ENCODE measurements at regions not wholly inside any gene's neighbourhood (a gene's known extent, or its start where the extent isn't known, plus 50 kb on each side); places are given as distances from the start of the nearest gene placed in this dataset.
A peak's percentile ranks its signal among the peaks of the same experiment; 100 is the strongest.

GRCh38 chr4:14478504-14478903 is 523.8 kb upstream of the CPEB2 start:
- DNase-seq (ENCODE audit: extremely low read depth in 1 of 11, low read depth in 9 of 11, low spot score in 4 of 11), result no peak

- no peak for DNase-seq (ENCODE audit: extremely low read depth in 1 of 11, low read depth in 9 of 11, low spot score in 4 of 11)
These were observed 505.9 kb upstream of the CPEB2 start for GRCh38 chr4:14496408-14496807.

GRCh38 chr4:14496969-14497368 is 505.3 kb upstream of the CPEB2 start:
- no peak for DNase-seq (ENCODE audit: extremely low read depth in 1 of 11, low read depth in 9 of 11, low spot score in 4 of 11)

- no peak for DNase-seq (ENCODE audit: extremely low read depth in 1 of 11, low read depth in 9 of 11, low spot score in 4 of 11)
These were observed 498.1 kb upstream of the CPEB2 start for GRCh38 chr4:14504162-14504561.

GRCh38 chr4:14513471-14513870 is 488.8 kb upstream of the CPEB2 start:
- no peak for DNase-seq (ENCODE audit: extremely low read depth in 1 of 11, low read depth in 9 of 11, low spot score in 4 of 11)

GRCh38 chr4:14515556-14515955 is 486.7 kb upstream of the CPEB2 start:
- DNase-seq (ENCODE audit: extremely low read depth in 1 of 11, low read depth in 9 of 11, low spot score in 4 of 11), result no peak

GRCh38 chr4:14518136-14518535 is 484.1 kb upstream of the CPEB2 start:
- no peak for DNase-seq (ENCODE audit: extremely low read depth in 1 of 11, low read depth in 9 of 11, low spot score in 4 of 11)

- DNase-seq (ENCODE audit: extremely low read depth in 1 of 11, low read depth in 9 of 11, low spot score in 4 of 11), result no peak
These were observed 482.1 kb upstream of the CPEB2 start for GRCh38 chr4:14520171-14520570.

- no peak for DNase-seq (ENCODE audit: extremely low read depth in 1 of 11, low read depth in 9 of 11, low spot score in 4 of 11)
These were observed 478.0 kb upstream of the CPEB2 start for GRCh38 chr4:14524276-14524675.

GRCh38 chr4:14528918-14529317 is 473.4 kb upstream of the CPEB2 start:
- DNase-seq (ENCODE audit: extremely low read depth in 1 of 11, low read depth in 9 of 11, low spot score in 4 of 11), result no peak

GRCh38 chr4:14529653-14530052 is 472.6 kb upstream of the CPEB2 start:
- peak in 1 of 11 donors; percentile 1 for DNase-seq (ENCODE audit: extremely low read depth in 1 of 11, low read depth in 9 of 11, low spot score in 4 of 11)

GRCh38 chr4:14532436-14532835 is 469.8 kb upstream of the CPEB2 start:
- no peak for DNase-seq (ENCODE audit: extremely low read depth in 1 of 11, low read depth in 9 of 11, low spot score in 4 of 11)

GRCh38 chr4:14539246-14539645 is 463.0 kb upstream of the CPEB2 start:
- DNase-seq (ENCODE audit: extremely low read depth in 1 of 11, low read depth in 9 of 11, low spot score in 4 of 11), result no peak

- no peak for DNase-seq (ENCODE audit: extremely low read depth in 1 of 11, low read depth in 9 of 11, low spot score in 4 of 11)
These were observed 457.1 kb upstream of the CPEB2 start for GRCh38 chr4:14545163-14545562.

GRCh38 chr4:14545807-14546206 is 456.5 kb upstream of the CPEB2 start:
- DNase-seq (ENCODE audit: extremely low read depth in 1 of 11, low read depth in 9 of 11, low spot score in 4 of 11), result no peak

- DNase-seq (ENCODE audit: extremely low read depth in 1 of 11, low read depth in 9 of 11, low spot score in 4 of 11), result no peak
These were observed 450.2 kb upstream of the CPEB2 start for GRCh38 chr4:14552119-14552518.

- no peak for DNase-seq (ENCODE audit: extremely low read depth in 1 of 11, low read depth in 9 of 11, low spot score in 4 of 11)
These were observed 442.6 kb upstream of the CPEB2 start for GRCh38 chr4:14559646-14560045.

- no peak for DNase-seq (ENCODE audit: extremely low read depth in 1 of 11, low read depth in 9 of 11, low spot score in 4 of 11)
These were observed 441.7 kb upstream of the CPEB2 start for GRCh38 chr4:14560577-14560976.

GRCh38 chr4:14562901-14563300 is 439.4 kb upstream of the CPEB2 start:
- no peak for DNase-seq (ENCODE audit: extremely low read depth in 1 of 11, low read depth in 9 of 11, low spot score in 4 of 11)

GRCh38 chr4:14564281-14564680 is 438.0 kb upstream of the CPEB2 start:
- no peak for DNase-seq (ENCODE audit: extremely low read depth in 1 of 11, low read depth in 9 of 11, low spot score in 4 of 11)

- no peak for DNase-seq (ENCODE audit: extremely low read depth in 1 of 11, low read depth in 9 of 11, low spot score in 4 of 11)
These were observed 435.8 kb upstream of the CPEB2 start for GRCh38 chr4:14566518-14566917.

GRCh38 chr4:14568351-14568750 is 433.9 kb upstream of the CPEB2 start:
- DNase-seq (ENCODE audit: extremely low read depth in 1 of 11, low read depth in 9 of 11, low spot score in 4 of 11), result no peak

Data from renal cortex interstitium (tissue), 11 donors.